CD4-positive, CD25-positive, alpha-beta regulatory T cell (primary cell): ENCODE measurements at regions not wholly inside any gene's neighbourhood (a gene's known extent, or its start where the extent isn't known, plus 50 kb on each side); places are given as distances from the start of the nearest gene placed in this dataset.

ENCODE experiments used
- ATAC-seq, 2 donors: fragments of 150-1000 bp; cut with Tn5 transposase; one replicate each; pipeline ENCODE4 v1.10.0; 2021; ENCODE audit warnings: low read depth in 2 of 2, moderate number of reproducible peaks in 2 of 2, moderate library complexity in 1 of 2
- DNase-seq, 3 donors: peaks; one replicate each; pipeline versions ENCODE4 v3.0.0 to v3.0.0-alpha.2; 2012 to 2022; ENCODE audit warnings: mixed read lengths in 1 of 3
- H3K27ac ChIP-seq: one replicate; pipeline ENCODE4 v1.7.0; 2013; ENCODE audit warnings: mild to moderate bottlenecking, low read length; ENCODE audit not compliant: insufficient read depth, poor library complexity, severe bottlenecking
- H3K27me3 ChIP-seq: one replicate; pipeline ENCODE4 v1.7.0; 2013; ENCODE audit warnings: low read length; ENCODE audit not compliant: control insufficient read depth, insufficient read depth
- H3K36me3 ChIP-seq: one replicate; pipeline ENCODE4 v1.7.0; 2013; ENCODE audit warnings: mild to moderate bottlenecking, low read length, moderate library complexity; ENCODE audit not compliant: control insufficient read depth, insufficient read depth
- H3K4me1 ChIP-seq: 2 replicates; pipeline ENCODE4 v1.7.0; 2013; ENCODE audit warnings: mild to moderate bottlenecking, low read length; ENCODE audit not compliant: insufficient read depth, control insufficient read depth, poor library complexity, severe bottlenecking
- H3K4me3 ChIP-seq: one replicate; pipeline ENCODE4 v1.7.0; 2013; ENCODE audit warnings: low read depth, mild to moderate bottlenecking, low read length, moderate library complexity
- H3K9me3 ChIP-seq, 2 experiments: 1 replicate in 1 of 2; 2 replicates in 1 of 2; pipeline ENCODE4 v1.7.0; 2013; ENCODE audit warnings: low read length in 2 of 2, mild to moderate bottlenecking in 1 of 2, moderate library complexity in 1 of 2; ENCODE audit not compliant: control insufficient read depth in 2 of 2
- H3K27ac Mint-ChIP-seq, 3 donors: one replicate each; pipeline ENCODE4 v1.8.0; 2020 to 2022; ENCODE audit warnings: mild to moderate bottlenecking in 3 of 3, mixed read lengths in 3 of 3, moderate library complexity in 2 of 3
- H3K27me3 Mint-ChIP-seq: one replicate; pipeline ENCODE4 v1.8.0; 2022; ENCODE audit warnings: mild to moderate bottlenecking, mixed read lengths
- H3K36me3 Mint-ChIP-seq: one replicate; pipeline ENCODE4 v1.8.0; 2020; ENCODE audit warnings: mixed read lengths
- H3K4me1 Mint-ChIP-seq, 4 donors: one replicate each; pipeline ENCODE4 v1.8.0; 2020 to 2022; ENCODE audit warnings: mixed read lengths in 4 of 4, mild to moderate bottlenecking in 1 of 4
- H3K4me3 Mint-ChIP-seq, 4 donors: one replicate each; pipeline ENCODE4 v1.8.0; 2020 to 2022; ENCODE audit warnings: mild to moderate bottlenecking in 4 of 4, mixed read lengths in 4 of 4, moderate library complexity in 3 of 4
- H3K9me3 Mint-ChIP-seq, 7 donors: one replicate each; pipeline ENCODE4 v1.8.0; 2020 to 2022; ENCODE audit warnings: mixed read lengths in 7 of 7, mild to moderate bottlenecking in 3 of 7, moderate library complexity in 2 of 7

GRCh38 chr2:240289701-240290431, 145.6 kb upstream of the GPC1 start:
- ATAC-seq = no peak

GRCh38 chr2:240290432-240291336, 144.8 kb upstream of the GPC1 start:
- Histone ChIP-seq H3K9me3 (no peaks in the 10 kb centered on the region), H3K36me3 (no peaks in the 10 kb centered on the region), H3K4me1 (no peaks in the 10 kb centered on the region), H3K4me3 (no peak overlapping the region), H3K27ac (no peak overlapping the region), H3K27me3 (no peaks in the 10 kb centered on the region)
- no peak overlapping the region for H3K27ac Mint-ChIP-seq
- no peaks in the 10 kb centered on the region for H3K9me3 Mint-ChIP-seq
- no peaks in the 10 kb centered on the region for H3K36me3 Mint-ChIP-seq
- H3K4me1 Mint-ChIP-seq = no peaks in the 10 kb centered on the region
- no peaks in the 10 kb centered on the region for H3K27me3 Mint-ChIP-seq
- ATAC-seq = no peak
- H3K4me3 Mint-ChIP-seq = no peak overlapping the region
- no peak for DNase-seq

More at GRCh38 chr2:240289701-240290431, 145.6 kb upstream of the GPC1 start:
- no peaks in the 10 kb centered on the region for H3K27me3 Mint-ChIP-seq
- no peak overlapping the region for H3K27ac Mint-ChIP-seq
- no peaks in the 10 kb centered on the region for H3K36me3 Mint-ChIP-seq
- Histone ChIP-seq H3K4me1 (no peaks in the 10 kb centered on the region), H3K27ac (no peak overlapping the region), H3K4me3 (no peak overlapping the region), H3K36me3 (no peaks in the 10 kb centered on the region), H3K27me3 (no peaks in the 10 kb centered on the region), H3K9me3 (no peaks in the 10 kb centered on the region)
- DNase-seq = no peak
- H3K4me3 Mint-ChIP-seq = no peak overlapping the region
- H3K9me3 Mint-ChIP-seq = no peaks in the 10 kb centered on the region
- no peaks in the 10 kb centered on the region for H3K4me1 Mint-ChIP-seq

GRCh38 chr2:240291337-240292034, 144.0 kb upstream of the GPC1 start:
- no peaks in the 10 kb centered on the region for H3K27me3 ChIP-seq
- H3K4me1 Mint-ChIP-seq = no peaks in the 10 kb centered on the region
- H3K36me3 ChIP-seq = no peaks in the 10 kb centered on the region
- ATAC-seq (no peak), DNase-seq (no peak)
- no peaks in the 10 kb centered on the region for H3K36me3 Mint-ChIP-seq
- H3K27ac ChIP-seq = no peak overlapping the region
- no peaks in the 10 kb centered on the region for H3K27me3 Mint-ChIP-seq
- no peaks in the 10 kb centered on the region for H3K9me3 Mint-ChIP-seq
- no peaks in the 10 kb centered on the region for H3K9me3 ChIP-seq
- no peak overlapping the region for H3K27ac Mint-ChIP-seq
- H3K4me3 Mint-ChIP-seq = no peak overlapping the region
- H3K4me3 ChIP-seq = no peak overlapping the region
- no peaks in the 10 kb centered on the region for H3K4me1 ChIP-seq

- Histone ChIP-seq H3K4me1 (no peaks in the 10 kb centered on the region), H3K27me3 (no peaks in the 10 kb centered on the region), H3K27ac (no peak overlapping the region), H3K9me3 (no peaks in the 10 kb centered on the region), H3K36me3 (no peaks in the 10 kb centered on the region), H3K4me3 (no peak overlapping the region)
- DNase-seq (no peak), ATAC-seq (no peak)
- no peaks in the 10 kb centered on the region for H3K27me3 Mint-ChIP-seq
- H3K27ac Mint-ChIP-seq = no peak overlapping the region
- H3K36me3 Mint-ChIP-seq = no peaks in the 10 kb centered on the region
- no peak overlapping the region for H3K4me3 Mint-ChIP-seq
- no peaks in the 10 kb centered on the region for H3K4me1 Mint-ChIP-seq
- H3K9me3 Mint-ChIP-seq = no peaks in the 10 kb centered on the region
Measured at GRCh38 chr2:240292035-240292574, 143.4 kb upstream of the GPC1 start.

GRCh38 chr2:240292619-240293525, 142.6 kb upstream of the GPC1 start:
- H3K4me3 Mint-ChIP-seq = no peak overlapping the region
- DNase-seq (no peak), ATAC-seq (no peak)
- no peaks in the 10 kb centered on the region for H3K27me3 Mint-ChIP-seq
- H3K27ac Mint-ChIP-seq = no peak overlapping the region
- no peaks in the 10 kb centered on the region for H3K4me1 ChIP-seq
- H3K27me3 ChIP-seq = no peaks in the 10 kb centered on the region
- H3K4me1 Mint-ChIP-seq = no peaks in the 10 kb centered on the region
- H3K36me3 ChIP-seq = no peaks in the 10 kb centered on the region
- H3K4me3 ChIP-seq = no peak overlapping the region
- no peak overlapping the region for H3K27ac ChIP-seq
- no peaks in the 10 kb centered on the region for H3K36me3 Mint-ChIP-seq
- no peaks in the 10 kb centered on the region for H3K9me3 Mint-ChIP-seq
- H3K9me3 ChIP-seq = no peaks in the 10 kb centered on the region

- DNase-seq (no peak), ATAC-seq (no peak)
- H3K27me3 Mint-ChIP-seq = no peaks in the 10 kb centered on the region
- H3K4me1 Mint-ChIP-seq = no peaks in the 10 kb centered on the region
- no peaks in the 10 kb centered on the region for H3K36me3 Mint-ChIP-seq
- no peak overlapping the region for H3K4me3 Mint-ChIP-seq
- Histone ChIP-seq H3K9me3 (no peaks in the 10 kb centered on the region), H3K36me3 (no peaks in the 10 kb centered on the region), H3K27ac (no peak overlapping the region), H3K4me3 (no peak overlapping the region), H3K27me3 (no peaks in the 10 kb centered on the region), H3K4me1 (no peaks in the 10 kb centered on the region)
- no peaks in the 10 kb centered on the region for H3K9me3 Mint-ChIP-seq
- H3K27ac Mint-ChIP-seq = no peak overlapping the region
Measured at GRCh38 chr2:240293557-240294461, 141.7 kb upstream of the GPC1 start.
